ENCODE measurements at regions not wholly inside any gene's neighbourhood (a gene's known extent, or its start where the extent isn't known, plus 50 kb on each side); places are given as distances from the start of the nearest gene placed in this dataset.

GRCh38 chrX:23246001-23246400, 88.6 kb upstream of the PTCHD1 start:
- TF ChIP-seq PBX3 (CRISPR knock-in tag; IDR thresholded peaks at IDR 0.05) = no peak
- TF ChIP-seq ZNF394 (tag by site-specific recombination; IDR thresholded peaks at IDR 0.05; ENCODE audit: borderline replicate concordance) = no peak
- TF ChIP-seq ZFP37 (tag by site-specific recombination; IDR thresholded peaks at IDR 0.05) = no peak

All from HEK293 (cell line).